Activated naive CD8-positive, alpha-beta T cell treated with anti-CD3 and anti-CD28 coated beads, Interleukin-2, amount 10 ng/mL, durations not matched to agents 7 days and 5 days (primary cell): ENCODE measurements at regions not wholly inside any gene's neighbourhood (a gene's known extent, or its start where the extent isn't known, plus 50 kb on each side); places are given as distances from the start of the nearest gene placed in this dataset.

Experiments used
- ATAC-seq: fragments of 150-1000 bp; cut with Tn5 transposase; one replicate; pipeline ENCODE4 v1.10.0; 2021; ENCODE audit warnings: low read depth, moderate library complexity
- POLR2A ChIA-PET: fragments of 350-600 bp; sonication (Branson Sonifier 250); formaldehyde crosslinking; loops from one replicate; lab custom pipeline; 2021; ENCODE audit warnings: antibody characterized with exemption; lab: Charles Lee
- DNase-seq: peaks from one replicate; pipeline ENCODE4 v3.0.0; 2021
- H3K27ac Mint-ChIP-seq: one replicate; pipeline ENCODE4 v1.8.0; 2022; ENCODE audit warnings: mild to moderate bottlenecking, mixed read lengths
- H3K27me3 Mint-ChIP-seq: one replicate; pipeline ENCODE4 v1.8.0; 2022; ENCODE audit warnings: mild to moderate bottlenecking, moderate library complexity, mixed read lengths
- H3K36me3 Mint-ChIP-seq: one replicate; pipeline ENCODE4 v1.8.0; 2021; ENCODE audit warnings: mild to moderate bottlenecking, mixed read lengths
- H3K4me1 Mint-ChIP-seq: one replicate; pipeline ENCODE4 v1.8.0; 2021; ENCODE audit warnings: mixed read lengths
- H3K4me3 Mint-ChIP-seq: one replicate; pipeline ENCODE4 v1.8.0; 2022; ENCODE audit warnings: mild to moderate bottlenecking, moderate library complexity, mixed read lengths
- H3K9me3 Mint-ChIP-seq: one replicate; pipeline ENCODE4 v1.8.0; 2021; ENCODE audit warnings: mixed read lengths

- Mint-ChIP-seq H3K4me3 (no peak overlapping the region), H3K27ac (no peak overlapping the region), H3K36me3 (no peaks in the 10 kb centered on the region), H3K27me3 (no peaks in the 10 kb centered on the region), H3K9me3 (no peaks in the 10 kb centered on the region), H3K4me1 (no peaks in the 10 kb centered on the region)
- POLR2A ChIA-PET: no interaction called here
- DNase-seq: no peak
- no peak for ATAC-seq
Measured at GRCh38 chr2:16899958-16900357, 234.3 kb upstream of the CYRIA start.

- DNase-seq: no peak
- POLR2A ChIA-PET: no interaction called here
- ATAC-seq: no peak
- H3K9me3 Mint-ChIP-seq: peaks cover 2% of the 10 kb centered on the region
- H3K4me1 Mint-ChIP-seq: no peaks in the 10 kb centered on the region
- no peaks in the 10 kb centered on the region for H3K27me3 Mint-ChIP-seq
- H3K4me3 Mint-ChIP-seq: no peak overlapping the region
- no peak overlapping the region for H3K27ac Mint-ChIP-seq
- no peaks in the 10 kb centered on the region for H3K36me3 Mint-ChIP-seq
Measured at GRCh38 chr2:16890081-16890480, 224.4 kb upstream of the CYRIA start.

- Mint-ChIP-seq H3K36me3 (no peaks in the 10 kb centered on the region), H3K9me3 (no peaks in the 10 kb centered on the region), H3K27me3 (no peaks in the 10 kb centered on the region), H3K4me1 (no peaks in the 10 kb centered on the region), H3K4me3 (no peak overlapping the region), H3K27ac (no peak overlapping the region)
- POLR2A ChIA-PET: no interaction called here
- ATAC-seq (no peak), DNase-seq (no peak)
Measured at GRCh38 chr2:16885027-16885426, 219.4 kb upstream of the CYRIA start.

GRCh38 chr2:16882706-16883105 is 217.1 kb upstream of the CYRIA start:
- ATAC-seq: no peak
- Mint-ChIP-seq H3K27ac (no peak overlapping the region), H3K36me3 (no peaks in the 10 kb centered on the region), H3K27me3 (no peaks in the 10 kb centered on the region), H3K4me1 (no peaks in the 10 kb centered on the region), H3K4me3 (no peak overlapping the region), H3K9me3 (no peaks in the 10 kb centered on the region)
- POLR2A ChIA-PET: no interaction called here
- DNase-seq: no peak

GRCh38 chr2:16881122-16881521 is 215.5 kb upstream of the CYRIA start:
- Mint-ChIP-seq H3K36me3 (no peaks in the 10 kb centered on the region), H3K27ac (no peak overlapping the region), H3K4me1 (no peaks in the 10 kb centered on the region), H3K27me3 (no peaks in the 10 kb centered on the region), H3K9me3 (no peaks in the 10 kb centered on the region), H3K4me3 (no peak overlapping the region)
- POLR2A ChIA-PET: no interaction called here
- ATAC-seq: no peak
- DNase-seq: no peak

GRCh38 chr2:16871411-16871810 is 205.8 kb upstream of the CYRIA start:
- no peak for DNase-seq
- ATAC-seq: no peak
- H3K4me3 Mint-ChIP-seq: no peak overlapping the region
- H3K27me3 Mint-ChIP-seq: no peaks in the 10 kb centered on the region
- H3K9me3 Mint-ChIP-seq: no peaks in the 10 kb centered on the region
- H3K4me1 Mint-ChIP-seq: no peaks in the 10 kb centered on the region
- H3K27ac Mint-ChIP-seq: no peak overlapping the region
- POLR2A ChIA-PET: no interaction called here
- no peaks in the 10 kb centered on the region for H3K36me3 Mint-ChIP-seq

- ATAC-seq: no peak
- no peak for DNase-seq
- no peaks in the 10 kb centered on the region for H3K27me3 Mint-ChIP-seq
- no peaks in the 10 kb centered on the region for H3K36me3 Mint-ChIP-seq
- H3K4me1 Mint-ChIP-seq: no peaks in the 10 kb centered on the region
- no peak overlapping the region for H3K27ac Mint-ChIP-seq
- no peaks in the 10 kb centered on the region for H3K9me3 Mint-ChIP-seq
- POLR2A ChIA-PET: no interaction called here
- H3K4me3 Mint-ChIP-seq: no peak overlapping the region
Measured at GRCh38 chr2:16870491-16871076, 204.9 kb upstream of the CYRIA start.

- DNase-seq: no peak
- Mint-ChIP-seq H3K4me1 (no peaks in the 10 kb centered on the region), H3K27me3 (no peaks in the 10 kb centered on the region), H3K36me3 (no peaks in the 10 kb centered on the region), H3K4me3 (no peak overlapping the region), H3K27ac (no peak overlapping the region), H3K9me3 (no peaks in the 10 kb centered on the region)
- POLR2A ChIA-PET: no interaction called here
- ATAC-seq: no peak
Measured at GRCh38 chr2:16869711-16870110, 204.1 kb upstream of the CYRIA start.

- no peaks in the 10 kb centered on the region for H3K4me1 Mint-ChIP-seq
- DNase-seq (no peak), ATAC-seq (no peak)
- POLR2A ChIA-PET: no interaction called here
- no peak overlapping the region for H3K27ac Mint-ChIP-seq
- H3K9me3 Mint-ChIP-seq: peaks cover 6% of the 10 kb centered on the region
- no peak overlapping the region for H3K4me3 Mint-ChIP-seq
- H3K27me3 Mint-ChIP-seq: no peaks in the 10 kb centered on the region
- no peaks in the 10 kb centered on the region for H3K36me3 Mint-ChIP-seq
Measured at GRCh38 chr2:16862471-16862870, 196.8 kb upstream of the CYRIA start.

- DNase-seq (no peak), ATAC-seq (no peak)
- Mint-ChIP-seq H3K27me3 (no peaks in the 10 kb centered on the region), H3K27ac (no peak overlapping the region), H3K4me3 (no peak overlapping the region), H3K36me3 (no peaks in the 10 kb centered on the region), H3K9me3 (peaks cover 6% of the 10 kb centered on the region), H3K4me1 (no peaks in the 10 kb centered on the region)
- POLR2A ChIA-PET: no interaction called here
Measured at GRCh38 chr2:16861530-16861929, 195.9 kb upstream of the CYRIA start.

GRCh38 chr2:16861111-16861510 is 195.5 kb upstream of the CYRIA start:
- no peaks in the 10 kb centered on the region for H3K36me3 Mint-ChIP-seq

GRCh38 chr2:16860627-16861026 is 195.0 kb upstream of the CYRIA start:
- no peaks in the 10 kb centered on the region for H3K4me1 Mint-ChIP-seq
- DNase-seq (no peak), ATAC-seq (no peak)
- no peak overlapping the region for H3K4me3 Mint-ChIP-seq
- no peaks in the 10 kb centered on the region for H3K36me3 Mint-ChIP-seq
- H3K27me3 Mint-ChIP-seq: no peaks in the 10 kb centered on the region
- H3K9me3 Mint-ChIP-seq: peaks cover 6% of the 10 kb centered on the region
- POLR2A ChIA-PET: no interaction called here
- no peak overlapping the region for H3K27ac Mint-ChIP-seq

More at GRCh38 chr2:16861111-16861510, 195.5 kb upstream of the CYRIA start:
- POLR2A ChIA-PET: no interaction called here
- Mint-ChIP-seq H3K27me3 (no peaks in the 10 kb centered on the region), H3K9me3 (peaks cover 6% of the 10 kb centered on the region), H3K4me1 (no peaks in the 10 kb centered on the region), H3K27ac (no peak overlapping the region), H3K4me3 (no peak overlapping the region)
- DNase-seq: no peak
- no peak for ATAC-seq

GRCh38 chr2:16855183-16855582 is 189.5 kb upstream of the CYRIA start:
- Mint-ChIP-seq H3K4me1 (no peaks in the 10 kb centered on the region), H3K9me3 (peaks cover 6% of the 10 kb centered on the region), H3K4me3 (no peak overlapping the region), H3K27ac (no peak overlapping the region), H3K36me3 (no peaks in the 10 kb centered on the region), H3K27me3 (no peaks in the 10 kb centered on the region)
- ATAC-seq (no peak), DNase-seq (no peak)
- POLR2A ChIA-PET: no interaction called here

- no peak for DNase-seq
- Mint-ChIP-seq H3K9me3 (no peaks in the 10 kb centered on the region), H3K27ac (no peak overlapping the region), H3K27me3 (no peaks in the 10 kb centered on the region), H3K4me3 (no peak overlapping the region), H3K36me3 (no peaks in the 10 kb centered on the region), H3K4me1 (no peaks in the 10 kb centered on the region)
- POLR2A ChIA-PET: no interaction called here
- no peak for ATAC-seq
Measured at GRCh38 chr2:16853088-16853487, 187.5 kb upstream of the CYRIA start.

- Mint-ChIP-seq H3K9me3 (no peaks in the 10 kb centered on the region), H3K4me3 (no peak overlapping the region), H3K27ac (no peak overlapping the region), H3K27me3 (no peaks in the 10 kb centered on the region), H3K4me1 (no peaks in the 10 kb centered on the region), H3K36me3 (no peaks in the 10 kb centered on the region)
- ATAC-seq: no peak
- DNase-seq: no peak
- POLR2A ChIA-PET: no interaction called here
Measured at GRCh38 chr2:16852651-16853050, 187.0 kb upstream of the CYRIA start.
